HEK293 (cell line): ENCODE measurements at regions not wholly inside any gene's neighbourhood (a gene's known extent, or its start where the extent isn't known, plus 50 kb on each side); places are given as distances from the start of the nearest gene placed in this dataset.

Experiments used
- CTCF ChIP-seq: fragments of 450-650 bp; formaldehyde crosslinking; IDR thresholded peaks from 2 replicates; pipeline ENCODE4 v1.5.1; 2016; ENCODE audit warnings: missing biosample characterization, missing genetic modification characterization
- REPIN1 ChIP-seq: fragments of 450-650 bp; formaldehyde crosslinking; IDR thresholded peaks from 2 replicates; pipeline ENCODE4 v1.5.1; 2017; ENCODE audit warnings: missing biosample characterization, missing genetic modification characterization, low read depth
- YY1 ChIP-seq: fragments of 450-650 bp; formaldehyde crosslinking; IDR thresholded peaks from 2 replicates; pipeline ENCODE4 v1.5.1; 2018; ENCODE audit warnings: missing biosample characterization, missing genetic modification characterization
- ZNF274 ChIP-seq, 2 experiments: fragments of 200-500 bp in 1 of 2; fragments of 450-650 bp in 1 of 2; sonication (Bioruptor generic) in 1 of 2; formaldehyde crosslinking in 1 of 2; IDR thresholded peaks; 2 replicates each; pipeline versions ENCODE4 v1.5.1 to v1.6.1; 2014 to 2016; ENCODE audit warnings: borderline replicate concordance in 1 of 2, inconsistent platforms in 1 of 2, low read length in 1 of 2, missing biosample characterization in 1 of 2, missing genetic modification characterization in 1 of 2
- ZNF449 ChIP-seq: fragments of 450-650 bp; formaldehyde crosslinking; IDR thresholded peaks from 2 replicates; pipeline ENCODE4 v1.5.1; 2017; ENCODE audit warnings: missing biosample characterization, mild to moderate bottlenecking, missing genetic modification characterization, moderate library complexity
- ZNF76 ChIP-seq: fragments of 450-650 bp; formaldehyde crosslinking; IDR thresholded peaks from 2 replicates; pipeline ENCODE4; 2016; ENCODE audit warnings: low read depth, missing biosample characterization, missing genetic modification characterization, borderline replicate concordance

GRCh38 chr19:57053401-57053800 lies 66.4 kb upstream of the USP29 start:
- TF ChIP-seq ZNF76 (tag by site-specific recombination) (no peak), ZNF449 (tag by site-specific recombination) (no peak), CTCF (no peak), ZNF274 (IDR thresholded peaks at IDR 0.05; ENCODE audit: low read length) (no peak), ZNF274 (tag by site-specific recombination; IDR thresholded peaks at IDR 0.05; ENCODE audit: borderline replicate concordance) (no peak), REPIN1 (tag by site-specific recombination) (no peak), YY1 (no peak)
